Stimulated activated CD4-positive, alpha-beta T cell treated with anti-CD3 and anti-CD28 coated beads, Interleukin-4, amount 100 ng/mL, for 48 hours (primary cell): ENCODE measurements at regions not wholly inside any gene's neighbourhood (a gene's known extent, or its start where the extent isn't known, plus 50 kb on each side); places are given as distances from the start of the nearest gene placed in this dataset.

Experiments used
- DNase-seq, 2 donors: peaks; one replicate each; pipeline ENCODE4 v3.0.0-alpha.2; 2020; ENCODE audit warnings: low read depth in 2 of 2

GRCh38 chr6:101212640-101213039, 180.9 kb upstream of the GRIK2 start:
- DNase-seq, result no peak

- no peak for DNase-seq
Observed at GRCh38 chr6:101222007-101222406, 171.5 kb upstream of the GRIK2 start.

DNA sequence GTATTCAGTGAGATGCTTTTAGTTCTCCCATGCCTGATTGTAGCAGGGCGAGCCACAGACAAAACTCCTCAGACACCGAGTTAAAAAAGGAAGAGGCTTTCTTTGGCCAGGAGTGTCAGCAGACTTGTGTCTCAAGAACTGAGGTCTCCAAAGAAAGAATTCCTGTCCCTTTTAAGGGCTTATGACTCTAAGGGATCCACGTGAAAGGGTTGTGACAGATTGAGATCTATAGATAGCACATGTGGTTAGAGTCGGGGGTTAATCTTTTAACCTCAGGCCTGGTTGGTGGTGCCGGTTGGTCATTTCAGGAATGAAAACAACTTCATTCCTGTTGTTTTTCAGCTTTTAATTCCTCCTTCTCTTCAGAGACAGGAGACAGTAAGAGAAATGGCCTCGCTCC, 168.8 kb upstream of the GRIK2 start:
- DNase-seq, result no peak

DNA sequence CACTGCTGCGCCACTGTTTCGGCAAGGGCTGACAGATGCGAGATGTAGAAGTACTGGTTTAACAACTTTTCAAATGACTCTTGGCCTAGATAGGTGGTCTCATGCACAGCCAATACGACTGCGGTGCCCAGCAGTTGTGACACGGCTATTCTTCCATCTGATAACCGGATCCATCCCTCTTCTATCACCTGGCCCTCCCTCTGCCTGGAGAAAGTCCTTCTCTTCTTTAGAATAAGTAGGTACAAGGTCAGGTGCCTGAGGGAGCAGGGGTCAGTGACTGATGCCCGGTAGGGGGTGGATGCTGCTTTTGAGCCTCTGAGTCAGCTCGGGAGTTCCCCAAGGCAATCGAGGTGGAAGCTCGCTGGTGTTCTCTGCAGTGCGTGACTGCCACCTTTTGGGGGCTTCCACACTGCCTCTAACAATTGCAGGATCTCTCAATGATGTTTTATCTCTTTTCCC, 166.8 kb upstream of the GRIK2 start:
- peak in 1 of 2 donors; percentile 4 for DNase-seq

- DNase-seq, result no peak
Observed at GRCh38 chr6:101230866-101231265, 162.6 kb upstream of the GRIK2 start.

DNA sequence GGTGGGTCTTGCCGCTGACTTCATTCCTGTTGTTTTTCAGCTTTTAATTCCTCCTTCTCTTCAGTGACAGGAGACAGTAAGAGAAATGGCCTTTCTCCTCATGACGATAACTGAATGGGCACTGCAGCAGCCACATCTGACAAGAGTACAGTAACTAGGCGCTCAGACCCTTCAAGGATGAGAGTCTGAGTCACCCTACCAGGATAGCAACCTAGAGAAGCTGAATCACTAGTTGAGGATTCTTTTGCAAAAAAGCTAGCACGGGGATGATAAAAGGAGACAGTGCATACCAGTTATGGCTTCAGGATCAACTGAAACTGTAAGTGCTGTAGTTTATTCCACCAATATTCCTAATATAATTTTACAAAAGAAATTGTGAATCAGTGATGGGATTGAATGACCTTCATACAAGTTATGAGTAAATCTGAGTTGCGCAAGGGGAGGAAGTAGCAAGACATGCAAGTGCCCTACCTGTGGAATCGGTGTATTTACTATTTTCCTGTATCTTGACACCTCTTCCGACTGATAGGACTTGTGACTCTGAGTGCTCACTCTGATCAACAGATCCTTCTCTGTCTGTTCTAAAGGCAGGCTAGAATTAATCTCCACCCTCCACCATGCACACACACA, 161.8 kb upstream of the GRIK2 start:
- DNase-seq, result no peak

DNA sequence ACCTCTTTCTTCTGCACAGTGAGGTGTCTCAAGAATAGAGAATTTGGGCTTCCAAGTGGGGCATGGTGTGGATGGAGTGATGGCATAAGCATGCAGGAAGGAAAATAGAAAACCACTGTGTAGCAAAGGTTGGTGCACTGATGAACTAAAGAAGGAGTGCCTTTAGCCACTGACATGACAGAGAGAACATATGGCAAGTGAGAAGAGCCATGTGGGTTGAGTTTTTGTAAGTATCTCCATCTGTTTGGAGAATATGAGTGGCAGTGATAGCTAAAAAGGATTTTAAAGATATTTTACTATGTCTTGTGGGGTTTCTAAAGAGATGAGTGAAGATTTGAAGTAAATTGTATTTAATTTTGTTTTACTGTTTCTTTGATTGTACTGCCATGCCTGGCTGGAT, 160.5 kb upstream of the GRIK2 start:
- DNase-seq, result no peak

DNA sequence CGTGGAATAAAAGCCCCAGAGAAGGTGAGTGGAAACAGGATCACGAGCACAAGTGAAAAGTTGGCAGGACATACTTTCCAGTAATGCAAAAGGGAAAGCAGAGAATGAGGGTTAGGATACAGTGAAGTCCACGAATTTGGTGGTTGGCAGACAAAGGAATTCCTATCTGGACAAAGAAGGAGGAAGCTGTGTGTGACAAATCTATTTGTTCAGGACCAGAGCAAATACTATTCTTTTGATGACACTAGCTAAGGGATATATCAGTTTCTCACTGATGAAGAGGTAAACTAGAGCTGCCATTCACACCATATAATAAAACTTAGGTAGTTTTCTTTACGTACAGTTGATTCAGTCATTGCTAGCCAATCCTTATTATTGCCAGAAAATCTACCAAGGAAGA, 156.8 kb upstream of the GRIK2 start:
- no peak for DNase-seq

DNA sequence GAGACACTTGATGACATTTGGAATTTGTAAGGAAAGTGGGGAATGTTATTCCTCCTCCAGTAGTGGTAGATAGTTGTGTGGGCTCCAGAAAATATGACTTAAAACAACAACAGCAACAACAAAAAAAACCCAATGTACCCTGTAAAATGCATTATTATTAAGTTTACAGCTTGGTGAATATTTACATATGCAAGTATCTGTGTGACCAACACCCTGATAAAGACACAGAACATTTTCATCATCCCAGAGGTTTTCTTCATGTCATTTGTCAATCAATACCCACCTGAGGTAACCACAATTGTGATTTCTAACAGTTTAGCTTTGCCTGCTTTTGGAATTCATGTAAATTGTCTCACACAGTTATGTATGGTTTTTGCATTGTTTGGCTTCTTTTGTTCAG, 152.1 kb upstream of the GRIK2 start:
- DNase-seq, result no peak

- DNase-seq, result no peak
Observed at GRCh38 chr6:101249470-101249869, 144.0 kb upstream of the GRIK2 start.

- no peak for DNase-seq
Observed at GRCh38 chr6:101257163-101257562, 136.3 kb upstream of the GRIK2 start.

DNA sequence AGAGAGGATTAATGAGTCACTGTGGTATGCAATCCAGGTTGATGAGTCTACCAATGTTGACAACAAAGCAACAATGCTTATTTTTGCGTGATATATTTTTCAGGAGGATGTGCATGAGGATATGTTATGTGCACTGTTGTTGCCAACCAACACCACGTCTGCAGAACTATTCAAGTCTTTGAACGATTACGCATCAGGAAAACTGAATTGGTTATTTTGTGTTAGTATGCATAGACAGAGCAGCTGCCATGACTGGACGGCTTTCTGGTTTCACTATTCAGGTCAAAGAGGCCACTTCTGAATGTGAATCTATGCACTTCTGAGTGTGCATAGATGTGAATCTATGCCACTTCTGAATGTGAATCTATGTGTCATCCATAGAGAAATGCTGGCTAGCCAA, 134.0 kb upstream of the GRIK2 start:
- no peak for DNase-seq

- DNase-seq, result no peak
Observed at GRCh38 chr6:101263596-101263995, 129.9 kb upstream of the GRIK2 start.

DNA sequence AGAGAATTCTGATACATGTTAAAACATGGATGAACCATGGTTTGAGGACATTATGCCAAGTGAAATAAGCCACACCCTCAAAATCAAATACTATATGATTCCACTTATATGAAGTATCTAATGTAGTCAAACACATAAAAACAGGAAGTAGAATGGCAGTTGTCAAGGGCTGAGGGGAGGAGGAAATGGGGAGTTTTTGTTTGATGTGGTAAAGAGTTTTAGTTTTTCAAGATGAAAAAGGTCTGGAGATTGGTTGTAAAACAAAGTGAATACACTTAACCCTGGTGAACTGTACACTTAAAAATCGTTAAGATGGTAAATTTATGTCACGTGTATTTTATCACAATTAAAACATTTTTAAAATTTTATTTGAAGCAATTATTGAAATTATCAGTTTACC, 127.4 kb upstream of the GRIK2 start:
- no peak for DNase-seq

DNA sequence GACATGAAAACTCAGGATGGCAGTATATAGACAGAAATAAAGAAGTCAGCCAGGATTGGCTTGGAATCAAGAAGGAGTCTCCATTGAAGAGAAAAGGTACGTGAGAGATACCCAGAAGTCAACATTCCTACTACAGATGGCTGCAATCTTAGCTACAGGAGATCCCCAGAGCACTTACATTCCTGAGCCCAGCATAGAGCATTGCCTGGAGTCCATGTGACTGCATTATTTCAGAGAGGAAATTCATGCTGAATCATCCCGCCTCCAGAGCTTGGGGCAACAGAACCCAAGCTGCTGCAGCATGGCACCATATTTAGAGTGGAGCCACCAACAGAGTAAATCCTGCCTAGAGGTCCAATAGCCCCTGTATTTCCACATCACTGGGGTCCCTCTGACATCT, 125.0 kb upstream of the GRIK2 start:
- no peak for DNase-seq

DNA sequence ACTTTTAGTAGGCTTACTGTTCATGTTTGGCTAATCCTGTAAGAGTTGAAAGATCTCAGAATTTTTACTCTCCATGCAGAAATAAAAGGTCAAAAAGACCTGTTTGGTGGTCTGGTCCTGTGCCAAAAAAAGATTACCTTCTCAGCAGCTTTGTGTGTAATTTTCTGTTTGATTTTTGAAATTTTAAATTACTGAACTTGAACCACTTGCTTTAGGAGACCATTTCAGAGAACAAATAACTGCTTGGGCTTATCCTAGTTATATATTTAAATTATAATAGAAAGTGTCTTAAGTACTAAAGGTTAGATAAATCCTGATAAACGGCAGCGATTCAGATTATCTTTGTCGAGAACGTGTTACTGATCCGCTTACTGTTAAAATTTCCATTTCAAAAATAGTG, 118.3 kb upstream of the GRIK2 start:
- no peak for DNase-seq

GRCh38 chr6:101276066-101276465, 117.4 kb upstream of the GRIK2 start:
- DNase-seq, result no peak

DNA sequence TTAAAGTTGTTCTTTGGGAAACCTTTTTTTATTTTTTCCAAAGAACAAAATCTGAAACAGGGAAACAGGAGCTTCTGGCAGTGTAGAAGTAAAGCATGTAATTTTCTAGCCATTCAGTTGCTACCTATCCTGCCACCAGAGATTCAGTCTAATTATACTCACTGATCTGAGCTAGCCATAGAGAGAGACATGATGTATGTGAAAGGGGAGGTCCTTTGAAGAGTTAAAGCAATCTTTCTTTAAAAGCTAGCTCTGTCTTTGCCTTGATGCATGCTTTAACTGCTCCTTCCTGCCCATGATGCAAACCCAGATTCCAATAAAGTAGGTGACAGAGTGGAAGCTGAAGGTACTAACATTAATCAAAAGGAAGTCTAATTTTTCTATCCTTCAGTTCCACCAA, 114.1 kb upstream of the GRIK2 start:
- DNase-seq, result no peak

DNA sequence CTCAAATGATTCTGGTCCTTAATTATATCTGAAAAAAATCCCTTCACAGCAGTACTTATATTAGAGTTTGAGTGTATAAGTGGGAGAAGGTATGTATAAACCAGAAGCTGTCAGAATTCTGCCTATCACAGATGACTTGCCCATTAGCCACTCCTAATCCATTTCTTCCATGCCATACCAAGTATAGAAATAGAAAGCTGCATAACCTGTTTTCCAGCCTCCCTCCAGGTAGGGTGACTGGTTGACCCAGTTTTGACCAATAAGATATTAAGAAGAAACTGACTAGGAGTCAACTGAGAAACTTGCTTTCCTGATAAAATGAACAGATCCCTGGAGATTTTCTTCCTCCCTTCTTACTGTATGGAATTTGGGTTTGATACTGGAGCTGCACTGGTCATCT, 112.2 kb upstream of the GRIK2 start:
- DNase-seq, result no peak

DNA sequence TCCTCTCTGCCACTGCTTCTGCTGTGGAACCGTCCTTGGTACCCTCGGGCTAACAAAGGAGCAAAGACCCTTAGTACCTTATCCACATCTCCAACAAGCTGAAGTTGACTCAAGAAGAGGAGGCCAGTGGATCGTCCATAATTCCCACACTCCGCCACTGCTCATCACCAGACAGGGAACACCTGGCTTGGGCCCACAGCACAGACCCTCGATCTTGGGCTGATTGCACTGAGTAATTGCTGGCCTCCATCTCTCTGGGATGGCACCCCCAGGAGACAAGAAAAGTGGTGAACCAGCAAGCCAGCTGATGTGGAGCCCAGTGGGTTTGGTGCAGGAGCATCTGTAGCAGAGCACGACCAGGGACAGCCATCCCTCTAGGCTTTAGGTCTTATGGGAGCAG, 109.4 kb upstream of the GRIK2 start:
- DNase-seq, result no peak

GRCh38 chr6:101286146-101286545, 107.4 kb upstream of the GRIK2 start:
- no peak for DNase-seq

DNA sequence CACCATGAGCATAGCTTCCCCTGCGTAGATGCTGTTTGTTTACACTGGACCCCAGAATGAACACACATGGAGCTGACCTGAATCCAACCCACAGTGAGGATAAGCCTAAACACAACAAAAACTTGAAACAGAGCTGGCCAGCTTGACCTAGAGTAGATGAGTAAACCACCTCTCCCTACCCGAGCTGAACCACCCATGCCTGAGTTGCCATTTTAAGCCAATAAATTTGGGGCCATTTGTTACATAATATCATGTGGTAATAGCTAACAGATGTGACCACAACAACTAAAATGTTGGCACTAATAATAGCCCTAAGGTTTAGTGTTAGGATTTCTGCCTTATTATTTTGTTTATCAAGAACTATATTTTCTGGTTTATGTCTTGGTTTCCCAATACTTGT, 103.2 kb upstream of the GRIK2 start:
- no peak for DNase-seq

GRCh38 chr6:101294051-101294638, 99.4 kb upstream of the GRIK2 start:
- no peak for DNase-seq

DNA sequence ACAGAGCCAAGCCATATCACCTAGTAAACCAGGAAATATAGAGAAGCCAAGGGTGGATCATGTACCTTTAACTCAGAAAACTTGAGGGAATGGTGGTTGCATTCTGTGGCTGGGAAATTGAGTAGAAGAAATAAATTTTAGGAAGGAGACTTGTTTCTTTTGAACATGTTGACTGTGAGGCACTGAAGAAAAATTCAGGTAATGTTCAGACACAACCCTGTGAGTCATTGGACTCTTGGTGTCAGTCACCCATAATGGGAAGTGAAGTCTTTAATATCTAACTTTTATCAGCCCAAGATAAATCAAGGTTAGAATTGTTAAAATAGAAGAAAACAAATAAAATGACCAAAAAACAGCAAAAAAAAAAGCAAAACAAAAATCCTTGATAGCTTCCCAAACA, 98.8 kb upstream of the GRIK2 start:
- DNase-seq, result no peak
